GM18868 (cell line): ENCODE measurements at regions not wholly inside any gene's neighbourhood (a gene's known extent, or its start where the extent isn't known, plus 50 kb on each side); places are given as distances from the start of the nearest gene placed in this dataset.

Experiments
- ATAC-seq: cut with Tn5 transposase; IDR thresholded peaks from one replicate; pipeline ENCODE4 v1.9.1; 2021; ENCODE audit warnings: mild to moderate bottlenecking, moderate library complexity; ENCODE audit not compliant: unreplicated experiment

- ATAC-seq, result no peak
These were observed 134.8 kb upstream of the HNRNPA3 start for GRCh38 chr2:177077778-177078177.

GRCh38 chr2:177078416-177078815, 134.2 kb upstream of the HNRNPA3 start:
- ATAC-seq, result no peak

- ATAC-seq, result no peak
These were observed 133.7 kb upstream of the HNRNPA3 start for GRCh38 chr2:177078855-177079254.

- ATAC-seq, result no peak
These were observed 131.8 kb upstream of the HNRNPA3 start for GRCh38 chr2:177080746-177081284.

- ATAC-seq, result no peak
These were observed 128.0 kb upstream of the HNRNPA3 start for GRCh38 chr2:177084607-177085006.

- ATAC-seq, result no peak
These were observed 124.1 kb upstream of the HNRNPA3 start for GRCh38 chr2:177088529-177088928.

- no peak for ATAC-seq
These were observed 121.6 kb upstream of the HNRNPA3 start for GRCh38 chr2:177090967-177091366.

- no peak for ATAC-seq
These were observed 119.2 kb upstream of the HNRNPA3 start for GRCh38 chr2:177093371-177093770.

- ATAC-seq, result no peak
These were observed 114.5 kb upstream of the HNRNPA3 start for GRCh38 chr2:177098001-177098613.

- ATAC-seq, result no peak
These were observed 110.7 kb upstream of the HNRNPA3 start for GRCh38 chr2:177101930-177102329.

GRCh38 chr2:177106212-177106611, 106.4 kb upstream of the HNRNPA3 start:
- ATAC-seq, result no peak

GRCh38 chr2:177108890-177109289, 103.7 kb upstream of the HNRNPA3 start:
- ATAC-seq, result no peak

GRCh38 chr2:177114712-177115111, 97.9 kb upstream of the HNRNPA3 start:
- no peak for ATAC-seq

- no peak for ATAC-seq
These were observed 94.8 kb upstream of the HNRNPA3 start for GRCh38 chr2:177117755-177118154.

GRCh38 chr2:177118636-177119035, 94.0 kb upstream of the HNRNPA3 start:
- no peak for ATAC-seq

GRCh38 chr2:177119099-177119498, 93.5 kb upstream of the HNRNPA3 start:
- ATAC-seq, result no peak

- no peak for ATAC-seq
These were observed 89.5 kb upstream of the HNRNPA3 start for GRCh38 chr2:177123048-177123447.

GRCh38 chr2:177124371-177124770, 88.2 kb upstream of the HNRNPA3 start:
- ATAC-seq, result no peak

- no peak for ATAC-seq
These were observed 84.8 kb upstream of the HNRNPA3 start for GRCh38 chr2:177127821-177128220.

GRCh38 chr2:177129610-177130009, 83.0 kb upstream of the HNRNPA3 start:
- ATAC-seq, result no peak

- ATAC-seq, result no peak
These were observed 80.7 kb upstream of the HNRNPA3 start for GRCh38 chr2:177131858-177132257.

- ATAC-seq, result no peak
These were observed 73.8 kb upstream of the HNRNPA3 start for GRCh38 chr2:177138823-177139222.

- ATAC-seq, result no peak
These were observed 70.7 kb upstream of the HNRNPA3 start for GRCh38 chr2:177141866-177142265.
